Activated T-cell treated with anti-CD3 and anti-CD28 coated beads, Interleukin-2, amount 50 U/mL, for 4 hours (primary cell): ENCODE measurements at regions not wholly inside any gene's neighbourhood (a gene's known extent, or its start where the extent isn't known, plus 50 kb on each side); places are given as distances from the start of the nearest gene placed in this dataset.
A peak's percentile ranks its signal among the peaks of the same experiment; 100 is the strongest.
"Not testable (repeated sequence)": the region's sequence is repeated elsewhere in the genome, so short reads cannot be mapped to it uniquely, and the experiment has no call there.

Experiments
- ATAC-seq, 2 donors: fragments of 200-7000 bp; cut with Tn5 transposase; one replicate each; pipeline ENCODE4 v1.10.0; 2021
- DNase-seq: peaks from one replicate; pipeline ENCODE4 v3.0.0-alpha.2; 2020
- H3K27me3 Mint-ChIP-seq: one replicate; pipeline ENCODE4 v1.8.0; 2021; ENCODE audit warnings: low read depth, mixed read lengths
- H3K36me3 Mint-ChIP-seq: one replicate; pipeline ENCODE4 v1.8.0; 2022; ENCODE audit warnings: mixed read lengths; ENCODE audit not compliant: insufficient read depth
- H3K4me1 Mint-ChIP-seq: one replicate; pipeline ENCODE4 v1.8.0; 2021; ENCODE audit warnings: low read depth, mixed read lengths
- H3K4me3 Mint-ChIP-seq: one replicate; pipeline ENCODE4 v1.8.0; 2021; ENCODE audit warnings: mild to moderate bottlenecking, moderate library complexity, mixed read lengths
- H3K9me3 Mint-ChIP-seq: one replicate; pipeline ENCODE4 v1.8.0; 2021; ENCODE audit warnings: mixed read lengths

DNA sequence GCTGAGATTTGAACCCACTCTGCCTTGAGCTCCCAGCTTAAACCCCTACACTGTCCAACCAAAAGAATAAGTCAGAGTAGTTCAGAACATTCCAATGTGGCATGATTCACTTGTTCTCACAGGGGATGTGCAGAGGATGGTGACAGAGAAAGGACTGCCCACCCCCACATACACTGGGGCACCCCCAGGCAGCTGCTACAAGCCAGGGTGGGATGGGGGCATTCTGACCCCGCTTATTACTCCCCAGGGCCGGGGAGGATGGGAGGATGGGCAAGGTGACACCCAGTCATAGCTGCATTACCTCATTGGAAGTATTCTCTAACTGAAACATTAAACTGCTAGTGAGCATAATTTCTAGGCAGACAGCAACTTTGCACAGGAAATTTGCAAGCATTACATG is 126.0 kb upstream of the PRR20G start:
- no peak overlapping the region for H3K4me3 Mint-ChIP-seq
- H3K9me3 Mint-ChIP-seq, result no peaks in the 10 kb centered on the region
- no peaks in the 10 kb centered on the region for H3K36me3 Mint-ChIP-seq
- H3K27me3 Mint-ChIP-seq, result peaks cover 32% of the 10 kb centered on the region
- ATAC-seq (no peak), DNase-seq (no peak)
- H3K4me1 Mint-ChIP-seq, result no peaks in the 10 kb centered on the region

DNA sequence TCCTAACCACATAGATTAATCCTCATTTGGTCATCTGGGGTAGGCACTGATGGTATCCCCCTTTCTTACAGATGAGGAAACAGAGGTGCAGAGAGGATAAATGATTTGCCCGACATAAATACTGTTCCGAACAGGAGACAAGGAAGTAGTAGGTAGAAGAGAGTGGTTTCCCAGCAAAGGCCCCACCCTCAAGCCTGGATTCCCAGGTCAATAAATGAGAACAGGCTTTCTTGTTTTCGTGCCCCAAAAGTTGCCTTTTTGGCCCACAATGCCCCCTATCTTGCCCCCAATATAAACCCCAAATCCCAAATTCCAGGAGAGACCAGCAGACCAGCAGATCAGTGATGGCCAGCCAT is 125.5 kb upstream of the PRR20G start:
- H3K27me3 Mint-ChIP-seq, result peaks cover 30% of the 10 kb centered on the region
- no peak for ATAC-seq
- DNase-seq, result no peak
- H3K9me3 Mint-ChIP-seq, result no peaks in the 10 kb centered on the region
- H3K4me3 Mint-ChIP-seq, result no peak overlapping the region
- no peaks in the 10 kb centered on the region for H3K4me1 Mint-ChIP-seq
- H3K36me3 Mint-ChIP-seq, result no peaks in the 10 kb centered on the region

DNA sequence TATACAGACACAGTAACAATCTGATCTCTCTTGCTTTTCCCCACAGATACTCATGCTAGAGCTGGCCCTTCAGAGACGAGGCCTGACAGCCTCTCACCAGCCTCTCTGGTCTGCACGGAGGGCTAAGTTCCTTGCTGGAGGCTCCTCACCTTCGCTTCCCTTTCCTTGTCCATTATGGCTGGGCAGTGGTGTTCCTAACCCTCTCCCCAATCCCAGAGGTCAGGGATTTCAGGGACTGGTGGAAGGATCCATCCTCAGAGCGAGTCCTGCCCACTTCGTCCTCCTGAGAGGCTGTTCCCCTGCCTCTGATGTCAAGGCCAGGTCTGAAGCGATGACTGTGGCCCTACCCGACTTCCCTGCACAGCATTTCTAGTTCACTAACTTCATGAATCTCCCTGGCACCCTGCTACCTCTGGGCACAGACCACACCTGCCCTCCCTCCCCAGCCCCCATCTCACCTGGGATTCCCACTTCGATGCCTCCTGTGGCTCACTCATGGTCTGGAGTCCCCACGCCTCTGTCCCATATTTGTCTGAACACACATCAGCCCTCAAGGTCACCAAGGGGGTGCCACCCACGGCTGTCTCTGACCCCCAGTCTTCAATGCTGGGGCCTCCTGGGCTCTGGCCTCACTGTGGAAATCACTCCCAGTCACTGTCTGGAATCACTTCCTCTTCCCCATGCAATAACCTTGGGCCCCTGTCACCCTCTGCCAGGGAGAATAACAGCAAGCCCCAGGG is 124.9 kb upstream of the PRR20G start:
- H3K9me3 Mint-ChIP-seq, result no peaks in the 10 kb centered on the region
- H3K4me1 Mint-ChIP-seq, result no peaks in the 10 kb centered on the region
- H3K4me3 Mint-ChIP-seq, result no peak overlapping the region
- no peaks in the 10 kb centered on the region for H3K36me3 Mint-ChIP-seq
- peaks cover 29% of the 10 kb centered on the region for H3K27me3 Mint-ChIP-seq
- no peak for ATAC-seq
- no peak for DNase-seq

DNA sequence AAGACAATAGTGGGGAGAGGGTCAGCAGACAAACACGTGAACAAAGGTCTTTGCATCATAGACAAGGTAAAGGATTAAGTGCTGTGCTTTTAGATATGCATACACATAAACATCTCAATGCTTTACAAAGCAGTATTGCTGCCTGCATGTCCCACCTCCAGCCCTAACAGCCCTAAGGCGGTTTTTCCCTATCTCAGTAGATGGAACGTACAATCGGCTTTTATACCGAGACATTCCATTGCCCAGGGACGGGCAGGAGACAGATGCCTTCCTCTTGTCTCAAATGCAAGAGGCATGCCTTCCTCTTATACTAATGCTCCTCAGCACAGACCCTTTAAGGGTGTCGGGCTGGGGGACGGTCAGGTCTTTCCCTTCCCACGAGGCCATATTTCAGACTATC is 124.0 kb upstream of the PRR20G start:
- H3K27me3 Mint-ChIP-seq, result peaks cover 32% of the 10 kb centered on the region
- DNase-seq, H3K9me3 Mint-ChIP-seq, ATAC-seq, H3K4me3 Mint-ChIP-seq, H3K4me1 Mint-ChIP-seq, H3K36me3 Mint-ChIP-seq: not testable (repeated sequence)

DNA sequence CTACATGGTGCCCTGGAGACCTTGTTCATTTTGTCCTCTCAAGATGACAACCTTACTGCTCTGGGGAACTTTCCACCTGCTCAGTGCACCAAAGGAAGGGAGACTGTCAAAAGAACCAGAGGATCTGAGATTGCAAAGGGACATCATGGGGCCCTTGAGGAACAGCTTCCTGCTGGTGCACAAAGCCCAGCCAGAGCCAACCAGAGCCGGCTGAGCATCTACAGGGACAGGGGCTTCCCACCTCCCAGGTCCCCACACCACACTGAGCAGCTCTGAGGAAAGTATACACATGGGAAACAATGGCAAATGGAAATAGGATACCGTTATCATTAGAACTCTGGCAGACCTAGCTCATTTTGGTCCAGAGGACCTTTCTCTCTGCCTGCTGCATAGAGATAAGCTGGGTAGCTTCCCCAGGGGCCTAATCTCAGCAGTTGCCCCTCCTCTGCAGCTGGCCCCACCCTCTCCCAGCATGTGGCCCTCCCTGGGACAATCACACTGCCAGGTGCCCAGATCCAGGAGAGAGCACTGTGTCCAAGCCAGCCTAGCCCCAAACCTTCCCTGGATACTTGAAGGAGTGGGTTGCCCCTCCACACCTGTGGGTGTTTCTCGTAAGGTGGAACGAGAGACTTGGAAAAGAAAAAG is 123.4 kb upstream of the PRR20G start:
- H3K27me3 Mint-ChIP-seq, result peaks cover 35% of the 10 kb centered on the region
- DNase-seq (no peak), ATAC-seq (no peak)
- H3K9me3 Mint-ChIP-seq, result no peaks in the 10 kb centered on the region
- no peaks in the 10 kb centered on the region for H3K4me1 Mint-ChIP-seq
- H3K4me3 Mint-ChIP-seq, result no peak overlapping the region
- no peaks in the 10 kb centered on the region for H3K36me3 Mint-ChIP-seq

GRCh38 chr3:127410678-127411077 is 122.8 kb upstream of the PRR20G start:
- Mint-ChIP-seq H3K4me1 (no peaks in the 10 kb centered on the region), H3K36me3 (no peaks in the 10 kb centered on the region), H3K9me3 (no peaks in the 10 kb centered on the region), H3K27me3 (peaks cover 36% of the 10 kb centered on the region), H3K4me3 (no peak overlapping the region)
- ATAC-seq (no peak), DNase-seq (no peak)

DNA sequence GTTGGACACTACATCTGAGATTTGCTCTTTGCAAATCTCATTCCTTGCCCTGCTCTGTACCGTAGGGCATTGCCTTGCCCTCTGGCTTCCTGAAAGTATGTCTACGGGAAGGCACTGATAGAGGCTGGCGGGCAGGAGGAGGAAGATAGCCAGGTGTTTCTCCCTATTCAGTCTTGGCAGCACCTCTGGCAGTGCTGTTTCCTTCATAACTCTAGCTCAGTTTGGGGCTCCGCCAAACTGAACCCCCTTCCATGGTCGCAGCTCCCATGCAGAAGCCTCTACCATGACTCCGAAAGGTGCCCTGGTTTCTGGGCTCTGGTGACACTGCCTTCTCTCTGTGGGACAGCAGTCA is 122.3 kb upstream of the PRR20G start:
- Mint-ChIP-seq H3K9me3 (no peaks in the 10 kb centered on the region), H3K4me3 (no peak overlapping the region), H3K27me3 (peaks cover 37% of the 10 kb centered on the region)

DNA sequence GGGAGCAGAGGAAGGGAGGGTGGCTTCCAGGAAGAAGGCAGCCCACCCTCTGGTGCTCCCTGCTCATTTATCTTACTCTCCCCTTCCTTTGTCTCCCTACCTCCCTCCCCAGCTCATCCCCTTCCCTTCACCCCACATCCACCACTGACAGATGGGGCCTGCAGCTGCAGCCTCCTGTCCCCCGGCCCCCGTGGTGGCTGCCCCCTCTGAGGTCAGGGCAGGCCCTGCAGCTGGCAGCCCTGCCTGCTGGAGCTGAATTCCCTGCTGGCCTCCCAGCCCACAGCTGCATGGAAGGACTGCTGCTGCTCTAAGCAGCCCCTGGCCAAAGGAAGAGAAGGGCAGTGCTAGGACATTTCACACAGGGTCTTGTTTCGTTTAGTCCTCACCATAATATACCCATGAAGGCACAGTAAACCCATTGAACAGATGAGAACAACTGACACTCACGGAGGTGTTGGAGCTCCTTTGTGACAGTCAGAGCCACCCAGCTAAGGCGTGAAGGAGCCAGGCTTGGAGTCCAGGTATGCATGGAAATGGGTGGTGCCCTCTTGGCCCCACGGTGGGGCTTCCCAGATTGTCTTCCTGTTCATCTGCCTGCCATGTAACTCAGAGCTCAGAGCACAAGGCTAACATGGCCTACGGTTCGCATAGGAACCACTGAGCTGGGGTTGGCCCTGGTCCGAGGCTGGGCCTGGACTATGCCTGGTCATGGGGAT is 121.7 kb upstream of the PRR20G start:
- Mint-ChIP-seq H3K36me3 (no peaks in the 10 kb centered on the region), H3K9me3 (no peaks in the 10 kb centered on the region), H3K27me3 (peaks cover 39% of the 10 kb centered on the region), H3K4me1 (no peaks in the 10 kb centered on the region), H3K4me3 (no peak overlapping the region)
- DNase-seq (no peak), ATAC-seq (no peak)

More for the DNA sequence above, 122.3 kb upstream of the PRR20G start:
- ATAC-seq (no peak), DNase-seq (no peak)
- no peaks in the 10 kb centered on the region for H3K36me3 Mint-ChIP-seq
- H3K4me1 Mint-ChIP-seq, result no peaks in the 10 kb centered on the region

GRCh38 chr3:127408684-127409420 is 121.0 kb upstream of the PRR20G start:
- Mint-ChIP-seq H3K4me1 (no peaks in the 10 kb centered on the region), H3K4me3 (no peak overlapping the region), H3K36me3 (no peaks in the 10 kb centered on the region), H3K27me3 (peaks cover 39% of the 10 kb centered on the region), H3K9me3 (no peaks in the 10 kb centered on the region)
- DNase-seq (no peak), ATAC-seq (no peak)

DNA sequence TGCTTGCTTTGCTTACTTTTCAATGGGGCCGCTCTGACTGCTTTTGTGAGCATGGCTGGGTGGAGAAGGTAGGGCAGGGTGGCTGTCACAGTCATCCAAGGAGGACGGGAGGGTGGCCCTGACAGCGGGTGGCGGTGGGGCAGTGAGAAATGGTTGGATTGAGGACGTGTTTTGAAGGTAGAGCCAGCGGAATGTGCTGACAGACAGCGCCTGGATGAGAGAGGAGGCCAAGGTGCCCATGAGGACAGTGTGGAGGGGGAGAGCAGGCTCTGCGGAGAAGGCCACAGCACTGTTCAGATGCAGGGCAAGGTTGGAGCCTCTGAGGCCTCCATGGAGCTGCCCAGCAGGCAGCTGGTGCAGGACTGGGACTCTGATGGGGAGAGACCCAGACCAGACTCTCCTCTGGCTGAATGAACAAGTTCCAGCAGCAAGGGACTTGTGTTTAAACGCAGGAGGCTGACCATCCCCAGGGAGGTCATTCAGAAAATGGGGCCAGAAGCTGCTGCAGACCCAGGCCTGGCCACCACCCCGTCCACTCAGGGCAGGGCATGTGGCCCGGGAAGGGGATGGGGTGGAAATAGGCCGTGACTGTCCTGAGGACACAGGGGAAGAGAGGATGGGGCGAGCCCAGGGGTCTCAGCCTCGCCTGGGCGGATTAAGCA is 120.3 kb upstream of the PRR20G start:
- no peaks in the 10 kb centered on the region for H3K9me3 Mint-ChIP-seq

DNA sequence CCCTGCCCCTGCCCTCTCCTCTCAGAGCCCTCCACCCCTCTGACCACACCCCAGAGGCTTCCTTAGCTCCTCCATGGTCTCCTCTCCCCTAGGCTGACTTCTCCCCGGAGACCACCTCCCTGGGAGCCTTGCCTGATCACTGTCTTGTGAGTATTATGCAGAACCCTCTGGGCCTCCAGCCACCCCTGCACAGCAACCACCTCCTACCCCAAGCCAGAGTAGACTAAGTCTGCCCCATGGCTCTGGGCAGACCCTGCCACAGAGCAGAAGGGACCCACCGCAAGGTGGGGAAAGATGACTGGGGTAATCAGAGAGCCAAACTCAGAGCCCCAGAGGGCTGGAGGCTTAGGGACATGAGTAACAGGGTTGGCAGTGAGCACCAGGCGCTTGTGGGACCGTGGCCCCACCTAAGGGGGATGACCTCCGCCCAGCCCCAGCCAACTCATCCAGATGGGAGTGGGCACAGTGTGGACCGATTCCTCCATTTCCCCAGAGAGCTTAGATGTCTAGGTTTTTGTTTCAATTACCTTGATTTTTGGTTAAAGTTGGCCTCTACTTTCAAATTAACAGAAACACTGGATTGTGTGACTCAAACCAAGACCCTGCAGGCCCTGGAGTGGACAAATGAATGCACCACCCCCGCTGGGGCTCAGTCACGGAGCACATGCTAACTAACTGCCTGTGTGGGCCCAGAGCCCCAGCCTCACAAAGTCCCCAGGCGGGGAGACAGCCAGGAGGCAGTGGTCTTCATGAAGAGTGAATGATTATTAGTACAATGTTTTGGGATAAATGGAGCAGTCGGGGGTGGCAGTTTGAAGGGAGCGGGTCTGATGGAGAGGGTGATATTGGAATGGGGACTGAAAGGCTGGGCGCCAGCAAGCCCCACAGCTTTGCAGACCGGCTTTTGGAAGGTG is 119.4 kb upstream of the PRR20G start:
- H3K36me3 Mint-ChIP-seq, result no peaks in the 10 kb centered on the region
- no peak for ATAC-seq
- DNase-seq, result no peak
- no peak overlapping the region for H3K4me3 Mint-ChIP-seq
- peaks cover 26% of the 10 kb centered on the region for H3K27me3 Mint-ChIP-seq
- H3K9me3 Mint-ChIP-seq, result no peaks in the 10 kb centered on the region
- no peaks in the 10 kb centered on the region for H3K4me1 Mint-ChIP-seq

More for the DNA sequence above, 120.3 kb upstream of the PRR20G start:
- ATAC-seq, result no peak
- Mint-ChIP-seq H3K36me3 (no peaks in the 10 kb centered on the region), H3K4me3 (no peak overlapping the region), H3K27me3 (peaks cover 33% of the 10 kb centered on the region), H3K4me1 (no peaks in the 10 kb centered on the region)
- DNase-seq, result no peak

DNA sequence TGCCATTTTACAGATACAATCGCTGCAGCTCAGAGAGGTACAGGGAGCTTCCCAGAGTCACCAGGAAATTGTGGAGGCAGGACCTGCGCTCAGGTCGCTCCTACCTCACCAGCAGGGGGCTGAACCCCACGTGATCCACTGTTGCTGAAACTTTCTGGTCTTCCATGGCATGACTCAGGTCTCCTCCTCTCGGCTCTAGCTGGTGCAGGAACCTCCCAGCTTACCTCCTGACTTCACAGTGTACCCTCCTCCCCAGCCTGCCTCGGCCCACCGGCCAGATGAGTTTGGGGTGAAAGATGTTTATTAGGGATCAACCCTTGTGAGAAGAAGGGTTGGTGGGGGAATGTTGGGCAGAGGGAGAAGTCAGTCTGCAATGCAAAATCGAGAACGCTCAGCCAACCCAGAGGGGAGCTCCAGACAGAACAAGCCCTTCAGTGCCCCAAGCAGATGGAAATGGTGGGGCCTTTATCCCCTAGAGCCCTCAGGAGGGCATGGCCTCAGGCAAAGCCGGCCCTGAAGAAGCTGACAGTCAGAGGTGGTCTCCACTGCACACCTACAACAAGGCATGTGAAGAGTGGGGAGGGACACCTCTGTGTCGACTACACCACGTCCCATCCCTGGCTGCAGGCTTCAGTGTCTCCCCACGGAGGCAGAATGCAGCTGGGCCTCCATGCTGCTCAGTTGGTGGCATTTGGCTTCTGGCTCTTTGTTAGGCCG is 118.6 kb upstream of the PRR20G start:
- no peak overlapping the region for H3K4me3 Mint-ChIP-seq
- H3K9me3 Mint-ChIP-seq, result no peaks in the 10 kb centered on the region
- H3K27me3 Mint-ChIP-seq, result peaks cover 28% of the 10 kb centered on the region
- H3K36me3 Mint-ChIP-seq, result no peaks in the 10 kb centered on the region
- ATAC-seq (peak in 1 of 2 donors; percentile 56), DNase-seq (no peak)
- H3K4me1 Mint-ChIP-seq, result no peaks in the 10 kb centered on the region

- Mint-ChIP-seq H3K4me3 (no peak overlapping the region), H3K36me3 (no peaks in the 10 kb centered on the region), H3K27me3 (peaks cover 26% of the 10 kb centered on the region), H3K9me3 (no peaks in the 10 kb centered on the region), H3K4me1 (no peaks in the 10 kb centered on the region)
- DNase-seq (no peak), ATAC-seq (no peak)
These were observed 117.9 kb upstream of the PRR20G start for GRCh38 chr3:127405791-127406190.
